GM13976 (cell line): ENCODE measurements at regions not wholly inside any gene's neighbourhood (a gene's known extent, or its start where the extent isn't known, plus 50 kb on each side); places are given as distances from the start of the nearest gene placed in this dataset.

Experiments used
- DNase-seq: peaks from one replicate; pipeline ENCODE4 v3.0.0; 2012; ENCODE audit warnings: low spot score
- CTCF ChIP-seq: IDR thresholded peaks from 2 replicates; pipeline ENCODE4 v1.5.1; 2012; ENCODE audit warnings: borderline replicate concordance, mild to moderate bottlenecking; ENCODE audit not compliant: insufficient read depth; ENCODE audit errors: extremely low read depth, missing control alignments, control extremely low read depth
- in situ Hi-C: fragments of 300-500 bp; cut with MboI; formaldehyde crosslinking; loops from one replicate; pipeline ENCODE4 v1.12.0; 2022; ENCODE audit warnings: low sequenced_read_pairs, mixed read lengths, inconsistent platforms; ENCODE audit not compliant: unreplicated experiment

DNA sequence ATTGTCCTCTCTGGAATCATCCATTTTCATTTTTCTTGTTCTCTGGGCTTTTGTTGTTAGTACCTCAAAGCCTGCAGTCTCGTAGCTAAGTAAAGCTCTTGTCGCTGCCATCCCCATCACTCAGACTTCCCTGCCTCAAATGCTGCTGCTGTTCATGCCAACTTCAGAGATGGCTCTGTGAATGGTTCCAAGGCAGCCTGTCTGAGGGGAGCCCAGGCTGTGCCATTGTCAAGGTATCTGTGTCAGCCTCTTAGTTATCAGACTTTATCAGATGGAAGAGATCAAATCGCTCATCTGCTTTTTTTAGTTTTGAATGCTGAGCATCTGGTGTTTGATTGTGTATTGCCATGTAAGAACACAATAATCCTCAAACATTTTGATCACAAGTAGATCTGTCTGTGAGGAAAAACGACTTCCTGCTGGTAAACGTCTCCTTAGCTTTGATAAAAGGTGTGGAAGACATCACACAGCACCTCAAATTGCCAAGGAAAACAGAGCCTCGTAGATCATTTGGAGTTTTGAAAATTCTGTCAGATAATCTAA is 304.2 kb upstream of the ZC3H12C start:
- DNase-seq, result no peak
- TF ChIP-seq CTCF, result no peak
- in situ Hi-C loops, result no loop called here

DNA sequence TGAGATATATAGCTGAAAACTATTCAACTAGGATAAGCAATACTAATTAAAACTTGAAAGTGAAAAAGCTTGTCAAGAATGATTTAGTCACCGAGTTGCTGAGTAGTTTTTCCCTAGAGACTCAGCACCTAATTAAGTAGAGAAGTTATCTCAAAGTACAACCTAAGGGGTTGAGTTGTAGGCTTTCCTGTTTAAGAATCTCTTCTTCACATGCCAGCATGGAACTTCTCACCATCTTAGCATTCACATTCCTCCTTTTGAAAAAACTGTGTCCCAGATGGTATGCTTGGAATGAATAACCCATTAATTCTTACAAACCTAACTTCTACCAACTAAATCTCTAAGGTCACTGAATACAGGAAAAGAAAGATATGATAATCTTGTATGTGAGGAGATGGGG is 303.3 kb upstream of the ZC3H12C start:
- no peak for DNase-seq
- in situ Hi-C loops, result no loop called here
- TF ChIP-seq CTCF, result no peak

GRCh38 chr11:109791337-109791736 is 301.9 kb upstream of the ZC3H12C start:
- DNase-seq, result no peak
- in situ Hi-C loops, result no loop called here
- no peak for TF ChIP-seq CTCF

- no peak for DNase-seq
- TF ChIP-seq CTCF, result no peak
- in situ Hi-C loops, result no loop called here
Observed at GRCh38 chr11:109794501-109794900, 298.7 kb upstream of the ZC3H12C start.

- in situ Hi-C loops, result no loop called here
- DNase-seq, result no peak
- no peak for TF ChIP-seq CTCF
Observed at GRCh38 chr11:109795234-109795633, 298.0 kb upstream of the ZC3H12C start.

- no peak for DNase-seq
- no peak for TF ChIP-seq CTCF
- in situ Hi-C loops, result no loop called here
Observed at GRCh38 chr11:109796253-109796652, 296.9 kb upstream of the ZC3H12C start.

DNA sequence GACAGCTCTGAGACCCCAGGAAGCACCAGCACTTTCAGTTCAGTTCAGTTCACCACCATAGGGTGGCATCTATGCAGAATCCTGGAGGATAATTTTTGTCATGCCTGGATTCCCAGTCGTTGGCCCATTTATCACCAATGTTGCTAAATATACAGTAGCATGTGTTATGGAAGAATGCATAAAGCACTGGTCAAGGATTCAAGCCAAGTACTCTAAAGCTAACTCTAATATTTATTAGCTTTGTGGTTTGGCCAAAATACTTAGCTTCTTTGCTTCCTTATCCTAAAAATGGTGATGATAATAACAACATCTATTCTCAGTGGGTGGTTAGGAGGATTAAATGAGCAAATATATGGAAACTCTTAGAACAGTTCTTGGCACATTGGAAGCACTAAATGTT is 294.7 kb upstream of the ZC3H12C start:
- no peak for DNase-seq
- TF ChIP-seq CTCF, result no peak
- in situ Hi-C loops, result no loop called here
